Gastrocnemius medialis (tissue), 4 donors: ENCODE measurements at regions not wholly inside any gene's neighbourhood (a gene's known extent, or its start where the extent isn't known, plus 50 kb on each side); places are given as distances from the start of the nearest gene placed in this dataset.

Experiments
- ATAC-seq, 2 donors: fragments of 150-250 bp; one replicate each; pipeline ENCODE4 v1.9.1; 2016
- DNase-seq, 2 donors: peaks; one replicate each; pipeline ENCODE4 v3.0.0-alpha.2; 2019
- H3K27ac ChIP-seq, 4 donors: fragments of 200-600 bp; sonication (generic); 1 replicate in 1 of 4; 2 replicates in 3 of 4; pipeline ENCODE4 v1.5.1; 2016 to 2018; ENCODE audit warnings: mild to moderate bottlenecking in 2 of 4, moderate library complexity in 1 of 4
- H3K27me3 ChIP-seq, 3 donors: fragments of 200-600 bp; sonication (generic) in 2 of 3; 1 replicate in 1 of 3; 2 replicates in 2 of 3; pipeline versions ENCODE4 v1.5.1 to v1.6.0; 2016 to 2019; ENCODE audit warnings: mild to moderate bottlenecking in 1 of 3, moderate library complexity in 1 of 3
- H3K36me3 ChIP-seq, 2 donors: fragments of 200-600 bp; sonication (generic) in 1 of 2; one replicate each; pipeline ENCODE4 v1.5.1; 2017 to 2018
- H3K4me1 ChIP-seq, 2 donors: fragments of 200-600 bp; sonication (generic) in 1 of 2; one replicate each; pipeline ENCODE4 v1.5.1; 2016 to 2017; ENCODE audit warnings: mild to moderate bottlenecking in 2 of 2
- H3K4me3 ChIP-seq, 4 donors: fragments of 200-600 bp; sonication (generic) in 3 of 4; 1 replicate in 1 of 4; 2 replicates in 3 of 4; pipeline ENCODE4 v1.5.1; 2016 to 2019; ENCODE audit warnings: mild to moderate bottlenecking in 2 of 4
- H3K9me3 ChIP-seq, 3 donors: fragments of 200-600 bp; sonication (generic) in 2 of 3; 1 replicate in 1 of 3; 2 replicates in 2 of 3; pipeline ENCODE4 v1.5.1; 2016 to 2019
- CTCF ChIP-seq, 5 experiments: fragments of 450-650 bp in 3 of 5; fragments of 200-600 bp in 2 of 5; sonication (generic) in 2 of 5; IDR thresholded peaks in 4 of 5; conservative IDR thresholded peaks in 1 of 5; 1 replicate in 4 of 5; 2 replicates in 1 of 5; pipeline ENCODE4 v1.5.1; 2016 to 2019; ENCODE audit warnings: antibody characterized with exemption in 5 of 5, mild to moderate bottlenecking in 3 of 5, moderate library complexity in 3 of 5
- POLR2A ChIP-seq, 2 donors: fragments of 450-650 bp; IDR thresholded peaks; one replicate each; pipeline ENCODE4 v1.6.1; 2017; ENCODE audit warnings: antibody characterized with exemption in 2 of 2, mild to moderate bottlenecking in 2 of 2, moderate library complexity in 2 of 2
- in situ Hi-C, 4 donors: fragments of 200-750 bp; cut with MboI; loops; one replicate each; pipeline versions ENCODE4 v1.15.0 to v1.8.0; 2017; ENCODE audit warnings: low sequenced_read_pairs in 4 of 4
- intact Hi-C: fragments of 100-400 bp; cut with DNase I; formaldehyde crosslinking; loops from one replicate; pipeline ENCODE4 v1.15.1; 2023; ENCODE audit warnings: low total_unique reads

GRCh38 chr3:171974986-171975837 lies 64.2 kb upstream of the FNDC3B start:
- H3K27ac ChIP-seq: no peak overlapping the region
- ATAC-seq: no peak
- TF ChIP-seq POLR2A (IDR thresholded peaks at IDR 0.05): no peak
- TF ChIP-seq CTCF (IDR thresholded peaks at IDR 0.05 in 4 of 5, conservative IDR thresholded peaks at IDR 0.05 in 1 of 5): no peak
- no peaks in the 10 kb centered on the region for H3K36me3 ChIP-seq
- H3K4me3 ChIP-seq: no peak overlapping the region
- H3K27me3 ChIP-seq: no peaks in the 10 kb centered on the region
- DNase-seq: no peak
- intact Hi-C loops (no loop called here), in situ Hi-C loops (no loop called here)
- H3K9me3 ChIP-seq: no peaks in the 10 kb centered on the region
- no peaks in the 10 kb centered on the region for H3K4me1 ChIP-seq

GRCh38 chr3:171976526-171976925 lies 62.9 kb upstream of the FNDC3B start:
- Histone ChIP-seq H3K36me3 (no peaks in the 10 kb centered on the region), H3K4me1 (no peaks in the 10 kb centered on the region), H3K9me3 (no peaks in the 10 kb centered on the region), H3K4me3 (no peak overlapping the region), H3K27me3 (no peaks in the 10 kb centered on the region), H3K27ac (no peak overlapping the region)
- intact Hi-C loops: no loop called here
- in situ Hi-C loops: no loop called here
- no peak for DNase-seq
- ATAC-seq: no peak
- TF ChIP-seq POLR2A (IDR thresholded peaks at IDR 0.05): no peak
- TF ChIP-seq CTCF (IDR thresholded peaks at IDR 0.05 in 4 of 5, conservative IDR thresholded peaks at IDR 0.05 in 1 of 5): no peak

GRCh38 chr3:171977441-171977840 lies 61.9 kb upstream of the FNDC3B start:
- intact Hi-C loops: no loop called here
- no peak for DNase-seq

GRCh38 chr3:171977860-171978259 lies 61.5 kb upstream of the FNDC3B start:
- in situ Hi-C loops (no loop called here), intact Hi-C loops (no loop called here)
- Histone ChIP-seq H3K4me1 (no peaks in the 10 kb centered on the region), H3K4me3 (no peak overlapping the region), H3K9me3 (no peaks in the 10 kb centered on the region), H3K27me3 (no peaks in the 10 kb centered on the region), H3K36me3 (no peaks in the 10 kb centered on the region), H3K27ac (no peak overlapping the region)
- ATAC-seq (no peak), DNase-seq (no peak)
- TF ChIP-seq CTCF (IDR thresholded peaks at IDR 0.05 in 4 of 5, conservative IDR thresholded peaks at IDR 0.05 in 1 of 5) (no peak), POLR2A (IDR thresholded peaks at IDR 0.05) (no peak)

More at GRCh38 chr3:171977441-171977840, 61.9 kb upstream of the FNDC3B start:
- H3K9me3 ChIP-seq: no peaks in the 10 kb centered on the region
- H3K4me1 ChIP-seq: no peaks in the 10 kb centered on the region
- H3K27ac ChIP-seq: no peak overlapping the region
- in situ Hi-C loops: no loop called here
- H3K4me3 ChIP-seq: no peak overlapping the region
- TF ChIP-seq CTCF (IDR thresholded peaks at IDR 0.05 in 4 of 5, conservative IDR thresholded peaks at IDR 0.05 in 1 of 5): no peak
- no peak for TF ChIP-seq POLR2A (IDR thresholded peaks at IDR 0.05)
- no peaks in the 10 kb centered on the region for H3K36me3 ChIP-seq
- no peak for ATAC-seq
- no peaks in the 10 kb centered on the region for H3K27me3 ChIP-seq
